Neuronal stem cell (in vitro differentiated cells): ENCODE measurements at regions not wholly inside any gene's neighbourhood (a gene's known extent, or its start where the extent isn't known, plus 50 kb on each side); places are given as distances from the start of the nearest gene placed in this dataset.

Source experiments
- DNase-seq: peaks from one replicate; pipeline ENCODE4 v3.0.0-alpha.2; 2013; ENCODE audit warnings: low spot score
- H2AFZ ChIP-seq: one replicate; pipeline ENCODE4 v1.6.1; 2013; ENCODE audit warnings: mild to moderate bottlenecking, low read length, inconsistent platforms
- H2AK5ac ChIP-seq: 2 replicates; pipeline ENCODE4 v1.6.1; 2013; ENCODE audit warnings: low read depth, mild to moderate bottlenecking, inconsistent platforms, low read length, moderate library complexity, mixed read lengths
- H2BK120ac ChIP-seq: 2 replicates; pipeline ENCODE4 v1.6.1; 2013; ENCODE audit warnings: low read depth, mild to moderate bottlenecking, inconsistent platforms, low read length, moderate library complexity, mixed read lengths
- H2BK12ac ChIP-seq: one replicate; pipeline ENCODE4 v1.6.1; 2013; ENCODE audit warnings: low read length, inconsistent platforms
- H2BK15ac ChIP-seq: 2 replicates; pipeline ENCODE4 v1.6.1; 2013; ENCODE audit warnings: mild to moderate bottlenecking, low read length, inconsistent platforms, mixed read lengths
- H2BK5ac ChIP-seq: one replicate; pipeline ENCODE4 v1.6.1; 2013; ENCODE audit warnings: inconsistent platforms, mild to moderate bottlenecking, low read length, moderate library complexity
- H3K14ac ChIP-seq: one replicate; pipeline ENCODE4 v1.6.1; 2013; ENCODE audit warnings: low read length, inconsistent platforms
- H3K18ac ChIP-seq: 2 replicates; pipeline ENCODE4 v1.6.1; 2013; ENCODE audit warnings: low read length, inconsistent platforms
- H3K23ac ChIP-seq: 2 replicates; pipeline ENCODE4 v1.6.1; 2013; ENCODE audit warnings: low read depth, mild to moderate bottlenecking, mixed read lengths, low read length, inconsistent platforms; ENCODE audit not compliant: poor library complexity
- H3K27ac ChIP-seq: replicated peaks from 3 replicates; pipeline ENCODE4 v1.5.1; 2013; ENCODE audit warnings: low read length, inconsistent platforms
- H3K27me3 ChIP-seq, 3 experiments: 2 replicates each; pipeline ENCODE4 v1.6.1; 2013; ENCODE audit warnings: low read length in 3 of 3, mild to moderate bottlenecking in 2 of 3, inconsistent platforms in 1 of 3, low read depth in 1 of 3, mixed read lengths in 1 of 3, moderate library complexity in 1 of 3; ENCODE audit not compliant: control insufficient read depth in 3 of 3, insufficient read depth in 3 of 3
- H3K36me3 ChIP-seq, 2 donors: replicated peaks in 1 of 2; 2 replicates each; pipeline ENCODE4 v1.6.1; 2013; ENCODE audit warnings: low read length in 2 of 2; ENCODE audit not compliant: control insufficient read depth in 2 of 2, insufficient read depth in 2 of 2
- H3K4ac ChIP-seq: 2 replicates; pipeline ENCODE4 v1.6.1; 2013; ENCODE audit warnings: inconsistent platforms, mild to moderate bottlenecking, low read length, moderate library complexity
- H3K4me1 ChIP-seq, 2 donors: 1 replicate in 1 of 2; 2 replicates in 1 of 2; pipeline ENCODE4 v1.6.1; 2013; ENCODE audit warnings: low read length in 2 of 2, low read depth in 1 of 2; ENCODE audit not compliant: control insufficient read depth in 2 of 2, insufficient read depth in 1 of 2
- H3K4me2 ChIP-seq: one replicate; pipeline ENCODE4 v1.6.1; 2013; ENCODE audit warnings: mild to moderate bottlenecking, low read length, inconsistent platforms; ENCODE audit not compliant: insufficient read depth, poor library complexity, severe bottlenecking
- H3K4me3 ChIP-seq, 2 donors: 2 replicates each; pipeline ENCODE4 v1.5.1; 2013; ENCODE audit warnings: low read length in 2 of 2, mild to moderate bottlenecking in 2 of 2, inconsistent platforms in 1 of 2, moderate library complexity in 1 of 2
- H3K79me1 ChIP-seq: one replicate; pipeline ENCODE4 v1.6.1; 2013; ENCODE audit warnings: low read depth, mild to moderate bottlenecking, inconsistent platforms, low read length, moderate library complexity
- H3K9ac ChIP-seq: one replicate; pipeline ENCODE4 v1.6.1; 2013; ENCODE audit warnings: mild to moderate bottlenecking, low read depth, low read length, inconsistent platforms; ENCODE audit not compliant: poor library complexity
- H3K9me3 ChIP-seq, 2 donors: replicated peaks in 1 of 2; 2 replicates each; pipeline versions ENCODE3 to v1.6.1; 2013; ENCODE audit warnings: low read length in 2 of 2, mild to moderate bottlenecking in 2 of 2, inconsistent platforms in 1 of 2, low read depth in 1 of 2, mixed read lengths in 1 of 2, moderate library complexity in 1 of 2; ENCODE audit not compliant: control insufficient read depth in 2 of 2, insufficient read depth in 1 of 2
- H4K8ac ChIP-seq: one replicate; pipeline ENCODE4 v1.6.1; 2013; ENCODE audit warnings: low read depth, mild to moderate bottlenecking, inconsistent platforms, low read length, moderate library complexity
- H4K91ac ChIP-seq: one replicate; pipeline ENCODE4 v1.6.1; 2013; ENCODE audit warnings: low read length, low read depth, mild to moderate bottlenecking, inconsistent platforms; ENCODE audit not compliant: poor library complexity
- WGBS, 2 donors: extraction: QIAGEN DNeasy Blood & Tissue Kit; methylation state at CpG; one replicate each; pipeline ENCODE4 v1.1.7; 2013; ENCODE audit warnings: missing lambda C conversion rate in 2 of 2, mixed read lengths in 1 of 2; ENCODE audit not compliant: insufficient read length in 2 of 2, insufficient replicate concordance in 1 of 2; ENCODE audit errors: extremely low coverage in 2 of 2; 5-methylcytosine and 5-hydroxymethylcytosine counted together

DNA sequence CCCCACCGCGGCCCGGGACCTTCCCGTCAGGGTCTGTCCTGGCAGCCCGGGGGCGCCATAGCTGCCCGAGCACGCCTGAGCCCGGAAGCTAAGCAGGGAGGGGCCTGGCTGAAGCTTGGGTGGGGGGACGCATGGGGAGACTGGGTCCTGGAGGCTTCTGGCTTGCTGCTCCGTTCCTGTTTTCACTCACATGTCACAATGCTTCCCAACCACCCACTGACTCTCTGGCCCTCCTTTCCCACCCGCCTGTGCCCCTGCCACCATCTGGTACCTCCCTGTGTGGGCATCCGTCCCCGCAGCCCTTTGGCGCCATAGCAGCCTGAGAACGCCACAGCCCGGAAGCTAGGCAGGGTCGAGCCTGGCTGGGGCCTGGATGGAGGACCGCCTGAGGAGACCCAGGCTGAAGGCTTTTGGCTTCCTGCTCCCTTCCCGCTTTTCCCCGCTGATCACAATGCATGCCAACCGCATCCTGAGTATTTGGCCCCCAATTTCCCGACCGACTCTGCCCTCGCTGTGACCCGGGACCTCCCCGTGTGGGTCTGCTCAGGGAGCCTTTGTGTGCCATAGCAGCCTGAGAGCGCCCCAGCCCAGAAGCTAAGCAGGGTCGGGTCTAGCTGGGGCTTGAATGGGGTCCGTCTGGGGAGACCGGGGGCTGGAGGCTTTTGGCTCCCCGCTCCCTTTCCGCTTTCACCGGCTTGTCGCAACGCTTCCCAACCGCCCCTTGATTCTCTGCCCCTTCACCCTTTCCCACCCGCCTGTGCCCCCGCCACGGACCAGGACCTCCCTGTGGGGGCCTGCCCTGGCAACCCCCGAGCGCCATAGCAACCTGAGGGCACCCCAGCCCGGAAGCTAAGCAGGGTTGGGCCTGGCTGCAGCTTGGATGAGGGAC lies 2290.1 kb downstream of the TP53TG3F start:
- no peak overlapping the region for H3K23ac ChIP-seq
- no peak overlapping the region for H4K91ac ChIP-seq
- H3K4me1 ChIP-seq = no peaks in the 10 kb centered on the region
- H3K36me3 ChIP-seq = no peaks in the 10 kb centered on the region
- no peak overlapping the region for H3K4me2 ChIP-seq
- H3K4me3 ChIP-seq = no peak overlapping the region
- H2BK15ac ChIP-seq = no peak overlapping the region
- H3K27ac ChIP-seq = no peak overlapping the region
- no peak overlapping the region for H2BK5ac ChIP-seq
- H2AK5ac ChIP-seq = no peak overlapping the region
- no peak overlapping the region for H4K8ac ChIP-seq
- H3K79me1 ChIP-seq = peaks cover 5% of the 10 kb centered on the region
- H3K27me3 ChIP-seq = no peaks in the 10 kb centered on the region
- DNase-seq = no peak
- no CpG with 5 or more reads among the region's 43 CpGs for WGBS, 2 donors
- no peak overlapping the region for H3K9ac ChIP-seq
- peaks cover 0 to 69% of the 10 kb centered on the region in 2 donors for H3K9me3 ChIP-seq
- H3K14ac ChIP-seq = no peak overlapping the region
- no peak overlapping the region for H2AFZ ChIP-seq
- H3K4ac ChIP-seq = no peak overlapping the region
- H2BK120ac ChIP-seq = no peak overlapping the region
- no peak overlapping the region for H2BK12ac ChIP-seq
- H3K18ac ChIP-seq = no peak overlapping the region

DNA sequence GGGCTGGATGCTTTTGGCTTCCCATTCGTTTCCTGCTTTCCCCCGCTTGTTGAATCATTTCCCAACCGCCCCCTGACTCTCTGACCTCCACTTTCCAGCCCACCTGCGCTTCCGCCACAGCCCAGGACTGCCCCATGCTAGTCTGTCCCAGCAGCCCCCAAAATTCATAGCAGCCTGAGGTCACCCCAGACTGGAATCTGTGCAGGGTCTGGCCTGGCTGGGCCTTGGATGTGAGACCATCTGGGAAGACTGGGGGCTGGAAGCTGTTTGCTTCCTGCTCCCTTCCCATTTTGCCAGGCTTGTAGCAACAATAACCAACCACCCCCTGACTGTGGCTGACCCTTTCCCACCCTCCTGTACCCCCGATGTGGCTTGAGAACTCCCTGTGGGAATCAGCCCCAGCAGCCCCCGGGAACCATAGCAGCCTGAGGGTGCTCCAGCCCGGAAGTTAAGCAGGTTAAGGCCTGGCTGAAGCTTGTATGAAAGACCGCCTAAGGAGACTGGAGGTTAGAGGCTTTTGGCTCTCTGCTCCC lies 2290.8 kb downstream of the TP53TG3F start:
- no peak overlapping the region for H3K9ac ChIP-seq
- H3K27ac ChIP-seq = no peak overlapping the region
- peaks cover 5% of the 10 kb centered on the region for H3K79me1 ChIP-seq
- no peaks in the 10 kb centered on the region for H3K36me3 ChIP-seq
- H4K91ac ChIP-seq = no peak overlapping the region
- H3K4me2 ChIP-seq = no peak overlapping the region
- no peak overlapping the region for H2AK5ac ChIP-seq
- no peak for DNase-seq
- H3K4ac ChIP-seq = no peak overlapping the region
- no peak overlapping the region for H2AFZ ChIP-seq
- no peak overlapping the region for H2BK120ac ChIP-seq
- no peaks in the 10 kb centered on the region for H3K4me1 ChIP-seq
- no peak overlapping the region for H3K23ac ChIP-seq
- no peak overlapping the region for H3K14ac ChIP-seq
- WGBS, 2 donors = no CpG with 5 or more reads among the region's 9 CpGs
- H2BK12ac ChIP-seq = no peak overlapping the region
- H3K27me3 ChIP-seq = no peaks in the 10 kb centered on the region
- H3K18ac ChIP-seq = no peak overlapping the region
- no peak overlapping the region for H4K8ac ChIP-seq
- no peak overlapping the region for H3K4me3 ChIP-seq
- H3K9me3 ChIP-seq = peaks cover 0 to 74% of the 10 kb centered on the region in 2 donors
- no peak overlapping the region for H2BK15ac ChIP-seq
- no peak overlapping the region for H2BK5ac ChIP-seq

DNA sequence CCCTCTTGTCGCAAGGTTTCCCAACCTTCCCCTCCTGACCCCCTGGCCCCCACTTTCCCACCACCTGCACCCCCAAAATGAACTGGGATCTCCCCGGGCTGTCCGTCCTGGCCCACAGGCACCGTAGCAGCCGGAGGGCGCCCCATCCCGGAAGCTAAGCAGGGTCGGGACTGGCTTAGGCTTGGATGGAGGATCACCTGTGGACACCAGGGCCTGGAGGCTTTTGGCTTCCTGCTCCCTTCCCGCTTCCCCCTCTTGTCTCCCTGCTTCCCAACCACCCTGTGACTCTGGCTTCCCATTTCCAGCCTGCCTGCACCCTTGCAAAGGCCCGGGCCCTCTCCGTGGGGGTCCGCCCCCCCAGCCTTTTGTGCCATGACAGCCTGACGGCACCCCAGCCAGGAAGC lies 2291.3 kb downstream of the TP53TG3F start:
- H2AFZ ChIP-seq = no peak overlapping the region
- no peaks in the 10 kb centered on the region for H3K27me3 ChIP-seq
- H2BK12ac ChIP-seq = no peak overlapping the region
- H4K8ac ChIP-seq = no peak overlapping the region
- H3K4ac ChIP-seq = no peak overlapping the region
- no peak overlapping the region for H3K9ac ChIP-seq
- no peak overlapping the region for H4K91ac ChIP-seq
- no peak overlapping the region for H3K27ac ChIP-seq
- no peak overlapping the region for H2BK5ac ChIP-seq
- peaks cover 0 to 72% of the 10 kb centered on the region in 2 donors for H3K9me3 ChIP-seq
- peaks cover 5% of the 10 kb centered on the region for H3K79me1 ChIP-seq
- H3K23ac ChIP-seq = no peak overlapping the region
- H3K4me3 ChIP-seq = no peak overlapping the region
- no peaks in the 10 kb centered on the region for H3K36me3 ChIP-seq
- no peak overlapping the region for H2BK120ac ChIP-seq
- H2BK15ac ChIP-seq = no peak overlapping the region
- no CpG with 5 or more reads among the region's 13 CpGs for WGBS, 2 donors
- H3K18ac ChIP-seq = no peak overlapping the region
- no peak overlapping the region for H3K4me2 ChIP-seq
- no peaks in the 10 kb centered on the region for H3K4me1 ChIP-seq
- H3K14ac ChIP-seq = no peak overlapping the region
- H2AK5ac ChIP-seq = no peak overlapping the region
- no peak for DNase-seq

DNA sequence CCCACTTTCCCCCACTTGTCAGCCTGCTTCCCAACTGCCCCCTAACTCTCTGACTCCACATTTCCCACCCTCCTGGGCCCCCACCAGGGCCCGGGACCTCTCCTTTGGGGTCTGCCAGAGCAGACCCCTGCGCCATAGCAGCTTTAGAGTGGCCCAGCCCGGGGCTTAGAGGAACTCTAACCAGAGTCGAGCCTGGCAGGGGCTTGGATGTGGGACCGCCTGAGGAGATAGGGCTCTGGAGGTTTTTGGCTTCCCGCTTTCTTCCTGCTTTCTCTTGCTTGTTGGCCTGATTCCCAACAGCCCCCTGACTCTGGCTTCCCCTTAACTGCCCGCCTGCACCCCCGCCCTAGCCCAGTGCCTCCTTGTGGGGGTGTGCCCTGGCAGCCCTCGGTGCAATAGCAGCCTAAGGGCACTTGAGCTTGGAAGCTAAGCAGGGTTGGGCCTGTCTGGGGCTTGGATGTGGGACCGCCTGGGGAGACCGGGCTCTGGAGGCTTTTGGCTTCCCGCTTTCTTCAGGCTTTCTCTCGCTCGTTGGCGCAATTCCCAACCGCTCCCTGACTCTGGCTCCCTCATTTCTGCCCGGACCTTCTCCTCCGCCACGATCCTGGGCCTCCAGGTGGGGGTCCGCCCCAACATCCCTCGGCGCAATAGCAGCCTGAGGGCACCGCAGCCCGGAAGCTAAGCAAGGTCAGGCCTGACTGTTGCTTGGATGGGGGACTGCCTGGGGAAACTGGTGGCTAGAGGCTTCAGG lies 2292.0 kb downstream of the TP53TG3F start:
- H3K4me3 ChIP-seq = no peak overlapping the region
- no peak overlapping the region for H2AK5ac ChIP-seq
- H2BK15ac ChIP-seq = no peak overlapping the region
- no peaks in the 10 kb centered on the region for H3K4me1 ChIP-seq
- no peaks in the 10 kb centered on the region for H3K27me3 ChIP-seq
- H2BK12ac ChIP-seq = no peak overlapping the region
- H3K79me1 ChIP-seq = peaks cover 5% of the 10 kb centered on the region
- no peak overlapping the region for H3K4me2 ChIP-seq
- WGBS, 2 donors = no CpG with 5 or more reads among the region's 24 CpGs
- H3K4ac ChIP-seq = no peak overlapping the region
- H4K8ac ChIP-seq = no peak overlapping the region
- H3K36me3 ChIP-seq = no peaks in the 10 kb centered on the region
- no peak overlapping the region for H2BK120ac ChIP-seq
- H3K27ac ChIP-seq = no peak overlapping the region
- no peak overlapping the region for H2AFZ ChIP-seq
- H3K23ac ChIP-seq = no peak overlapping the region
- no peak for DNase-seq
- H4K91ac ChIP-seq = no peak overlapping the region
- H3K9ac ChIP-seq = no peak overlapping the region
- peaks cover 0 to 68% of the 10 kb centered on the region in 2 donors for H3K9me3 ChIP-seq
- H2BK5ac ChIP-seq = no peak overlapping the region
- no peak overlapping the region for H3K14ac ChIP-seq
- no peak overlapping the region for H3K18ac ChIP-seq
